ENCODE measurements at regions not wholly inside any gene's neighbourhood (a gene's known extent, or its start where the extent isn't known, plus 50 kb on each side); places are given as distances from the start of the nearest gene placed in this dataset.

GRCh38 chr11:69361048-69361447 lies 67.1 kb downstream of the MYEOV start:
- Histone ChIP-seq H3K9me3 (peaks cover 4 to 16% (median 10%) of the 10 kb centered on the region in 8 donors), H3K36me3 (no peaks in the 10 kb centered on the region), H3K4me1 (no peaks in the 10 kb centered on the region), H3K27me3 (replicated peaks in 1 of 7) (no peaks in the 10 kb centered on the region), H3K27ac (no peak overlapping the region), H3K4me3 (no peak overlapping the region)
- 86 to 90% (median 87%) methylated on average over 6 of the region's 6 CpGs for WGBS, 5 donors
- DNase-seq: no peak
- intact Hi-C loops (cut with DNase I; ENCODE audit: low total_unique reads): no loop called here
- no peak for TF ChIP-seq POLR2AphosphoS5 (IDR thresholded peaks at IDR 0.05)
- TF ChIP-seq CTCF (IDR thresholded peaks at IDR 0.05 in 8 of 11, conservative IDR thresholded peaks at IDR 0.05 in 3 of 11): no peak

- Histone ChIP-seq H3K36me3 (no peaks in the 10 kb centered on the region), H3K4me1 (no peaks in the 10 kb centered on the region), H3K27me3 (replicated peaks in 1 of 7) (no peaks in the 10 kb centered on the region), H3K4me3 (no peak overlapping the region), H3K27ac (no peak overlapping the region), H3K9me3 (peaks cover 4 to 16% (median 10%) of the 10 kb centered on the region in 8 donors)
- intact Hi-C loops (cut with DNase I; ENCODE audit: low total_unique reads): no loop called here
- no peak for DNase-seq
- TF ChIP-seq POLR2AphosphoS5 (IDR thresholded peaks at IDR 0.05): no peak
- no peak for TF ChIP-seq POLR2A (IDR thresholded peaks at IDR 0.05)
- no peak for TF ChIP-seq CTCF (IDR thresholded peaks at IDR 0.05 in 8 of 11, conservative IDR thresholded peaks at IDR 0.05 in 3 of 11)
- WGBS, 5 donors: 86 to 93% (median 89%) methylated on average over 9 of the region's 9 CpGs
Measured at GRCh38 chr11:69361466-69361865, 67.5 kb downstream of the MYEOV start.

- H3K36me3 ChIP-seq: no peaks in the 10 kb centered on the region
- intact Hi-C loops (cut with DNase I; ENCODE audit: low total_unique reads): no loop called here
- no peak for DNase-seq
- H3K27ac ChIP-seq: no peak overlapping the region
- peaks cover 4 to 16% (median 10%) of the 10 kb centered on the region in 8 donors for H3K9me3 ChIP-seq
- H3K27me3 ChIP-seq (replicated peaks in 1 of 7): no peaks in the 10 kb centered on the region
- WGBS, 5 donors: 74 to 84% (median 79%) methylated on average over 3 of the region's 3 CpGs
- H3K4me3 ChIP-seq: no peak overlapping the region
- H3K4me1 ChIP-seq: no peaks in the 10 kb centered on the region
- TF ChIP-seq CTCF (IDR thresholded peaks at IDR 0.05 in 8 of 11, conservative IDR thresholded peaks at IDR 0.05 in 3 of 11): no peak
- TF ChIP-seq POLR2A (IDR thresholded peaks at IDR 0.05): no peak
Measured at GRCh38 chr11:69362315-69362714, 68.4 kb downstream of the MYEOV start.

GRCh38 chr11:69364921-69365320 lies 71.0 kb downstream of the MYEOV start:
- Histone ChIP-seq H3K4me3 (no peak overlapping the region), H3K27me3 (replicated peaks in 1 of 7) (no peaks in the 10 kb centered on the region), H3K9me3 (peaks cover 0 to 14% (median 4%) of the 10 kb centered on the region in 8 donors), H3K36me3 (no peaks in the 10 kb centered on the region), H3K4me1 (no peaks in the 10 kb centered on the region), H3K27ac (no peak overlapping the region)
- TF ChIP-seq POLR2A (IDR thresholded peaks at IDR 0.05) (no peak), CTCF (IDR thresholded peaks at IDR 0.05 in 8 of 11, conservative IDR thresholded peaks at IDR 0.05 in 3 of 11) (no peak), POLR2AphosphoS5 (IDR thresholded peaks at IDR 0.05) (no peak)
- WGBS, 5 donors: 69 to 82% (median 80%) methylated on average over 4 of the region's 4 CpGs
- DNase-seq: no peak
- intact Hi-C loops (cut with DNase I; ENCODE audit: low total_unique reads): no loop called here

All from spleen (tissue), 11 donors.